ENCODE measurements at regions not wholly inside any gene's neighbourhood (a gene's known extent, or its start where the extent isn't known, plus 50 kb on each side); places are given as distances from the start of the nearest gene placed in this dataset.
"Not testable (repeated sequence)": the region's sequence is repeated elsewhere in the genome, so short reads cannot be mapped to it uniquely, and the experiment has no call there.

DNA sequence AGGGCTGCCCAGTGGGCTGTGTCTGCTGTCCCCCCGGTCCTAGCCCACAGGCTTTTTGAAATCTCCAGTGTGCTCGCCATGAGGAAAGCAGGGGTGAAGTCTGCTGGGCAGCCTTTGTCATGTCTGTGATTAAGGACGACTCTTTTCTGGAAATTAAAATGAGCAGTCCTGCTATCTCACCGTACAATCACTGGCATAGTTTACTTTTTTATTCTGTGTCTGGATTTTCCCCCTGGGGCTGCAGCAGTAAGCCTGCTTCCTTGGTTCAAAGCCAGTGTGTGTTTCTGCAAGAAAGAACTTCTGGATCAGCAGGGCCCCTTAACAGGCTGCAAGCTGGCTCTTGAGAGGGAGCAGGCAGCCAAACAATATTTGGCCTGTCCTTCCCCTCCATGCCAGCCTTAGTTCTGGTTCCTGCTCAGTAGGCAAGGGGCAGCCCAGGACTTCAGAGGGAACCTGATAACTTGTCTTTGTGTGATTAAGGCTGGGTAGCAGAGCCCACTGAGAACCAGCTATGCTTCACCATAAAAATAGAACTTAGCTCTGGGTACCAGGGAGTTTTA, 310.1 kb upstream of the PLGLB2 start:
- H3K79me2 ChIP-seq (ENCODE audit: insufficient read depth, low read length); intact Hi-C loops (cut with micrococcal nuclease); DNase-seq (ENCODE audit: low read depth, low spot score); RAD21 ChIA-PET (ENCODE audit: low non-redundant PET in 1 of 2, low total read pairs in 2 of 2, uncharacterized antibody in 2 of 2, unreplicated experiment in 2 of 2); H3K4me3 ChIP-seq (replicated peaks in 1 of 2; ENCODE audit: low read depth in 1 of 2, low read length in 2 of 2); H2AFZ ChIP-seq (ENCODE audit: low read depth, low read length, poor library complexity, severe bottlenecking); H3K9ac ChIP-seq (ENCODE audit: low read length); ATAC-seq; H4K20me1 ChIP-seq (ENCODE audit: insufficient read depth); POLR2A ChIA-PET; BruUV-seq (replicated peaks); H3K4me1 ChIP-seq (ENCODE audit: control insufficient read depth in 1 of 2, insufficient read depth in 2 of 2, low read length in 2 of 2); H3K9me3 ChIP-seq (ENCODE audit: control insufficient read depth in 1 of 2, insufficient read depth in 1 of 2, low read depth in 1 of 2, low read length in 2 of 2); H3K27ac ChIP-seq (ENCODE audit: low read depth, low read length); H3K9me2 ChIP-seq (ENCODE audit: insufficient read depth); H3K36me3 ChIP-seq (ENCODE audit: control insufficient read depth in 1 of 2, insufficient read depth in 2 of 2, low read length in 2 of 2); H3K27me3 ChIP-seq (ENCODE audit: insufficient read depth, low read length); CTCF ChIA-PET; H3K4me2 ChIP-seq (ENCODE audit: low read length): not testable (repeated sequence)

DNA sequence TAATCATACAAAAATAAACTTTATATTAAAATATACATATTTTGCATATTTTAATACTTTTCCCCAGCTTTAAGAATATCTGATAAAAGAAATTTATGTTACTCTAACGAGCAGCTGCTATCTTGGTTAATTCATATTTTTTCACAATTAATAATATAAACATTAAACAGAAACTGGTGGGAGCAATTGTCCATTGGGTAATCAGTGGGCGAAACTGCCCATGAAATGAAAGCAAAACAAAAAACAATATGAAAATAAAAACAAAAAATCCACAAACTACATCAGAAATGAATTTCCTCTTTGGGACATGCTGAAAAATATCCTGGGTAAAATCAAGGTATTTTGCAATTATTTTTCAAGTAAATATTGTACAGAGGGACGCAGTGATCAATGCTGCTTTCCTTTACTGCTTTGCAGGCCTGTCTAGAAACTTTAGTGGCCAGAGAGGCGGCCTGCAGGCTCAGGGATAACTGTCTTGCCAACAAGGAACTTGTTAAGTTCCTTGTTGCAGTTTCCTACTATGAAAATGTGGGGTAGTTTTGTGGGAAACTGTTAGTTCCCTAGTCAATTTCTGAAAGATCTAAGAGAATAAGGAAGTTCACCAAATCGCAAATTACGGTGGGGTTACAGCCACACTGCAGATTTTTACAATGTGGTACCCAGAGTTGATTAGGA, 309.0 kb upstream of the PLGLB2 start:
- ATAC-seq; CTCF ChIA-PET; H3K27ac ChIP-seq (ENCODE audit: low read depth, low read length); BruUV-seq (replicated peaks); H3K4me3 ChIP-seq (replicated peaks in 1 of 2; ENCODE audit: low read depth in 1 of 2, low read length in 2 of 2); H3K9ac ChIP-seq (ENCODE audit: low read length); H3K4me2 ChIP-seq (ENCODE audit: low read length); RAD21 ChIA-PET (ENCODE audit: low non-redundant PET in 1 of 2, low total read pairs in 2 of 2, uncharacterized antibody in 2 of 2, unreplicated experiment in 2 of 2); DNase-seq (ENCODE audit: low read depth, low spot score); H4K20me1 ChIP-seq (ENCODE audit: insufficient read depth); H3K27me3 ChIP-seq (ENCODE audit: insufficient read depth, low read length); H2AFZ ChIP-seq (ENCODE audit: low read depth, low read length, poor library complexity, severe bottlenecking); H3K9me3 ChIP-seq (ENCODE audit: control insufficient read depth in 1 of 2, insufficient read depth in 1 of 2, low read depth in 1 of 2, low read length in 2 of 2); POLR2A ChIA-PET; H3K79me2 ChIP-seq (ENCODE audit: insufficient read depth, low read length); intact Hi-C loops (cut with micrococcal nuclease); H3K9me2 ChIP-seq (ENCODE audit: insufficient read depth); H3K4me1 ChIP-seq (ENCODE audit: control insufficient read depth in 1 of 2, insufficient read depth in 2 of 2, low read length in 2 of 2); H3K36me3 ChIP-seq (ENCODE audit: control insufficient read depth in 1 of 2, insufficient read depth in 2 of 2, low read length in 2 of 2): not testable (repeated sequence)

DNA sequence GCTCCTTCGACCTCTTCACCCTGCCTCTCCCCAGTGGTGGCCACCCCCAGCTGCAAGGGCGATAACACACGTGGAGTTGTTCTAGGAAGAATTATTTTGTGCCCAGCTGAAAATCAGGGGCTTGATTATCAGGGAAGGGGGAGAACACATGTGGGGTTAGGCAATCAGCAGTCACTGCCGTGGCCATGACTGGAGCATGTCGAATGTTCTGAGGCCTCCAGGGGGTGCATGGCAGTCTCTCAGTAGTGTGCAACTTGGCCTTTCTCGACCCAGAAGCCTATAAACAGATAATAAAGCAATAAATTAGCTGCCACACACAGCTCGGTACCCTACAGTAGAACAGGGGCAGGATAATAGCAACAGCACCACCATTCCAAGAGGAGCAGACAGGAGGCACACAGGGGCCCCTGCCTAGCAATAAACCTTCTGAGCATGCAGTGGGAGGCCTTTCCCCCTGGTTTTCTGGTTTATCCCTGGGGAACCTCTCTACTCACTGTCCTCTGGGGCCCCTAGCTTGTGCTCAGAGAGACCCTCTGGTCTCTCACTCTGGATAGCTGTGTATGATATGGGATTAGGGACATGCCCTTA, 308.2 kb upstream of the PLGLB2 start:
- BruUV-seq (replicated peaks); H4K20me1 ChIP-seq (ENCODE audit: insufficient read depth); H3K4me1 ChIP-seq (ENCODE audit: control insufficient read depth in 1 of 2, insufficient read depth in 2 of 2, low read length in 2 of 2); CTCF ChIA-PET; POLR2A ChIA-PET; intact Hi-C loops (cut with micrococcal nuclease); H3K4me2 ChIP-seq (ENCODE audit: low read length); H3K36me3 ChIP-seq (ENCODE audit: control insufficient read depth in 1 of 2, insufficient read depth in 2 of 2, low read length in 2 of 2); H3K9me2 ChIP-seq (ENCODE audit: insufficient read depth); RAD21 ChIA-PET (ENCODE audit: low non-redundant PET in 1 of 2, low total read pairs in 2 of 2, uncharacterized antibody in 2 of 2, unreplicated experiment in 2 of 2); H3K9ac ChIP-seq (ENCODE audit: low read length); H3K79me2 ChIP-seq (ENCODE audit: insufficient read depth, low read length); H3K9me3 ChIP-seq (ENCODE audit: control insufficient read depth in 1 of 2, insufficient read depth in 1 of 2, low read depth in 1 of 2, low read length in 2 of 2); H3K27me3 ChIP-seq (ENCODE audit: insufficient read depth, low read length); H3K27ac ChIP-seq (ENCODE audit: low read depth, low read length); H2AFZ ChIP-seq (ENCODE audit: low read depth, low read length, poor library complexity, severe bottlenecking); DNase-seq (ENCODE audit: low read depth, low spot score); H3K4me3 ChIP-seq (replicated peaks in 1 of 2; ENCODE audit: low read depth in 1 of 2, low read length in 2 of 2): not testable (repeated sequence)
- peak; percentile 72 for ATAC-seq

DNA sequence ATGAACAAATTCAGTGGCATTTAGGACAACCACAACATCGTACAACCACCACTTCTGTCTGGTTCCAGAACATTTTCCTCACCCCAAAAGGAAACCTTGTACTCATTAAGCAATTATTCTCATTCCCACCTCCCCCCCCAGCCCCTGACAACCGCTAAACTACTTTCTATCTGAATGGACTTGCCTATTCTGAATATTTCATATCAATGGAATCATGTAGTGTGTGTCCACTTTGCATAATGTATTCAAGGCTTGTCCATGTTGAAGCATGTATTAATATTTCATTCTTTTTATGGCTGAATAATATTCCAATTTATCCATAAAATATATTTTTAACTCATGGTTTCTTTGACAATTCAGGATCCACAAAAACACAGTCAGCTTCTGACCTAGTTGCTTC, 307.2 kb upstream of the PLGLB2 start:
- ATAC-seq; H3K4me3 ChIP-seq (replicated peaks in 1 of 2; ENCODE audit: low read depth in 1 of 2, low read length in 2 of 2); H3K79me2 ChIP-seq (ENCODE audit: insufficient read depth, low read length); RAD21 ChIA-PET (ENCODE audit: low non-redundant PET in 1 of 2, low total read pairs in 2 of 2, uncharacterized antibody in 2 of 2, unreplicated experiment in 2 of 2); H3K9me2 ChIP-seq (ENCODE audit: insufficient read depth); H3K9me3 ChIP-seq (ENCODE audit: control insufficient read depth in 1 of 2, insufficient read depth in 1 of 2, low read depth in 1 of 2, low read length in 2 of 2); H4K20me1 ChIP-seq (ENCODE audit: insufficient read depth); H2AFZ ChIP-seq (ENCODE audit: low read depth, low read length, poor library complexity, severe bottlenecking); H3K36me3 ChIP-seq (ENCODE audit: control insufficient read depth in 1 of 2, insufficient read depth in 2 of 2, low read length in 2 of 2); H3K4me2 ChIP-seq (ENCODE audit: low read length); H3K27me3 ChIP-seq (ENCODE audit: insufficient read depth, low read length); DNase-seq (ENCODE audit: low read depth, low spot score); CTCF ChIA-PET; BruUV-seq (replicated peaks); H3K4me1 ChIP-seq (ENCODE audit: control insufficient read depth in 1 of 2, insufficient read depth in 2 of 2, low read length in 2 of 2); H3K9ac ChIP-seq (ENCODE audit: low read length); intact Hi-C loops (cut with micrococcal nuclease); H3K27ac ChIP-seq (ENCODE audit: low read depth, low read length); POLR2A ChIA-PET: not testable (repeated sequence)
